Frontal cortex (tissue), 3 donors: ENCODE measurements at regions not wholly inside any gene's neighbourhood (a gene's known extent, or its start where the extent isn't known, plus 50 kb on each side); places are given as distances from the start of the nearest gene placed in this dataset.

Experiments
- DNase-seq, 2 donors: peaks; one replicate each; pipeline ENCODE4 v3.0.0; 2012; ENCODE audit warnings: low spot score in 2 of 2
- FAIRE-seq: peaks from 2 replicates; lab custom pipeline; 2012; peaks lifted over from hg19 to GRCh38; lab: Jason Lieb, UNC
- donor health status: control.
- donor health status: control.
- donor health status: control.

DNA sequence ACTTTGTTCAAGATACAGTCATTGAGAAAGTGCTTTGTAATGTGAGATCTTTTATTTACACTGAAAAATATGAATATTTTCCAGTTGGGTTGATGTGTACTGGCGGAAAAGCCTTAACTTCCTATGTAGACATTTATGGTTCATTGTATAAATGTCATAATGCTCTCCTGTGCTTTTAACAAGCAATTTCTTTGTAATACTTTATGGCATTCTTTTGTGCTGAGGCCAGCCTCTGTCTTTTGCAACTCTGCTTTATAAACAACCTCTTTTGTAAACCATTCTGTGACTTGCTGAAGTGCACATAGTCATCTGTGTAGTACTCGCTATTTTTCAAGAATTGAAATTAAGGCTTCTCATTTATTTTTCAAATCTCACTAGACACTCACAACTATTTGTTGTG is 291.2 kb downstream of the CDH11 start:
- DNase-seq (no peak), FAIRE-seq (no peak)

DNA sequence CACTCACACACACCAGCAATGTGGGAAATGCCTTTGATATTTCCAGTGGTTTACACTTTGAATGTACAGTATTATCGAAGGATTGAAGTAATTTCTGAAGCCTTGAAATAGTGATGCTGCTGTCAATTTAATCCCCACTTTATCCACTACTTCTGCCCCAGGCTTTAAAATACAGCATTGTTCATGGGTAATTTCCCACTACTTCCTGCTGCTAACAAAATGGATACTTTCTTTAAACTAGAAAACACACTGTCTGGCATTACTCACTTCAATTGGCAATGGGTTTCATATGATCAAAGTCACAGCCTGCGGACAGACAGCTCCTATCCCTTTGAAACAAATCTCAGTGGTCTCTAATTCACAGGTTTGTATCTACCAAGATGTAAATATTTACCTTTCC is 292.2 kb downstream of the CDH11 start:
- FAIRE-seq = no peak
- DNase-seq = no peak

DNA sequence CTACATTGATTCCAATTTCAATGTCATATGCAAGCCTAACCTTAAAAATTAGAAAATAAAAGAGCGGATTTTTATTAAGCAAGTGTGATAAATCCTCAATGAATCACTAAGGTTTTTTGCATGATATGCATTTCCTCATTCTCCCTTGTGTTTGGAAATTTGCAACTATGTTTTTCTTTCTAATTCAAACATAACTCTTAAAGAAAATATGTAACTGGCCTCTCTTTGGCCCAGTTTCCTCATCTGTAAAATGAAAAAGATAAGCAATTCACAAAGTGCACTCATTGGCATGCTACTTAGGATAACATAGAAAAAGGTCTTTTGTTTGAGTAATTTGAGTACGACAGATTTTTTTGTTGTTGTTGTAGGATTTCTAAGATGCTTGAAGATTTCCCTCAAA is 295.5 kb downstream of the CDH11 start:
- no peak for FAIRE-seq
- DNase-seq = no peak

DNA sequence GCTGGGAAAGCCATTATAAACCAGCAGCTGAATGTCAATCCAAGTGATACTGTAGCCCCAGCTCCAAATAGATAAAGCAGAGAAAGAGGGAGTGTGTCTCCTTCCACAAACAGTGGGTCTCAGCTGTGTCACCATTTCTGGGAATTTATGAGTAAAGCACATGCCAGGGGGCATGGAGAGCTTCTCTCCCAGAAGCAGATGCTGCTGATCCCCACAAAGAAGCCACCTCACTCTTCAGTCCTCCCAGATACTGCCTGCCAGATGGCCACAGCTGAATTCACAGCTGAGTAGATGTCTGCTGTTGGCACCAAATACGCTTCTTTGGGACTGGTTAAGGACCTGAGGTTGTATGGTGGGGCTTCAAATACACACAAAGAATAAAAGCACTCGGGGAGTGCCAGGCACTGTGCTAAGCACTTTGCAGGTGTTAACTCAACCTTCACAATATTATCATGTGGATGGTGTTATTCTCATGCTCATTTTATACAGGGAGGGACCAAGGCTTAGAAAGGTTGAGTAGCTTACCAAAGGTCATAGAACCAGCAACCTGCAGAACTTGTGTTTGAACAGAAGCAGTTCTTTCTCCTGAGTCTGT is 298.3 kb downstream of the CDH11 start:
- no peak for FAIRE-seq
- no peak for DNase-seq

DNA sequence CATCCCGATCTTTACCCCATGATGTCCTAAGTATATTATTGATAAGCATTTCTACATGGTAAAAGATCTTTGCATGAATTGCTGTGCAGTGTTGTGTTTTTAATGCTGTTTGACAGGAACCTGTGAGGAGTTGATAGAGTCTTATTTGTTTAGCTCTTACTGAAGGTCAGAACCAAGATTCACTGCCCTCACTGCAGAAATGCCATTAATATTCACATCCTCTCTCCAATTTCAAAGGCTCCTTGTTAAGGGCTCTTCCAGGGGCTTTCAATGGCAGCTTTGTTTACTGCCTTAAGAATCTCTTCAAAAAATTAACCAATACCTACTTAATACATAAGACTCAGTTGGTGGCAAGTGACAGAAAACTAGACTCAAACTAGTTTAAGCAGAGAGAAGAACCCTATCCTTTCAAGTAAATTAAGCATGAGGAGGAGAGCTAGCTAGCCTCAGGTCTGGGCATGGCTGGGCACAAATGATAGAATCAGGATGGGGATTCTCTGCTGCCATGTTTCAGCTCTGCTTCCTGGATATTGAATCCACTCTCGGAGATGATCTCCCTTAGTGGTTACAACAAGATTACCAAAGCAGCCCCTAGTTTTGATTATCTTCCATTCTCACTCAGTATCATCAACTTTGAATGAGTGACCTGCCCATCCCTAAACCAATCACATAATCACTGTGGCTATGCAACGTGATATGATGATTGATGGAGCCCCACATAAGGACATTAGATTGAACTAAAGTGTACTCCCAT is 311.8 kb downstream of the CDH11 start:
- DNase-seq = no peak
- FAIRE-seq = no peak

DNA sequence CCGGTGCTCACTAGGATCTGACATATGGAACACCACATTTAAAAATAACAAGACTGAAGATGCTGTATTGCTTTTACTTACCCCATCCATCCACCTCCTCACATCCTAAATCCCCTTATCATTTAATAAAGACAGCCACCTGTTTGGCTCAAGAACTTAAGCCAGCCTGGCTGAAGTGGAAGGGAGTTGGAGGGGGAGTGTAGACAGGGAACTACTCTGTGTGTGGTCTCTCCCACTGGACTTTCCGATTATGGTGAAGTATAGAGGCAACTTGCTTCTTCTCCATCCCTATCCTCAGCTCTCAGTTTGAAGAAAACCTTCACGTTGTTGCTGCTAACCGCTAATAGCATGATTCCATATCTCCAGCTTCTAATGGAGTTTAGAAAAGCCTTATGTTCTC is 313.4 kb downstream of the CDH11 start:
- no peak for DNase-seq
- FAIRE-seq = no peak

DNA sequence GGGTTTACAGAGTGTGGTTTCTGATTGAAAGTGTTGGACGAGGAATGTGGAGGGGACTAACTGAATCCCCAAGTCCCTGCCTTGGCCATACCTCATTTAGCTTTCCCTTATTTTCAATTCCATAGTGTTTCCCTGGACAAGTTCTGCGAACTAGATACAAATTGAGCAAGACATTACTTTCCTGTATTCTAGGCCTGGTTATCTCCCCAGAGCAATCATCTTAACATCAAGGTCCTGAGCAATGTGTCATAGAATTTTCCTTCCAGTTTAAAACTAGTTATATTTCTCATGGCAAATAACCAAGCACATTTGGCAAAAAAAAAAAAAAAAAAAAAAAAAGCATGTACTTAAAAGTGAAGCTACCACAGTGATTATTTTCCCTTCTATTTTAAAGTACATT is 330.1 kb downstream of the CDH11 start:
- DNase-seq (no peak), FAIRE-seq (no peak)

DNA sequence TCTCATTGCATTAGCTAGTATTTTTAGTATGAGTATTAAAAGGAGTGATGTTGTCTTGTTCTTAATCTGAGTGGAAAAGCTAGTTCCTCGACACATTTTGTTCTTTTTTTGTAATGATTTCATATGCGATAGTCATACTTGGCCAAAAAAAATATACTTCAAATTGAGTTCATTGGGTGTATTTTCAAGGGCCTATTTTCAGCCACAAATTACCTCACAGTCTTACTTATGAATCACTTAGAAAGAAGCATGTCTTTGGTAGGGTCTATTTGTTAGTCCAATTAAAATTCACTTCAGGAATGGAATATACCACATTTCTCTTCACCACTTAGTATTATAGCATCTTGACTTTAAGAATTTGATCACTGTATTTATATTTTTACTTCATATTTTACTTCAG is 337.2 kb downstream of the CDH11 start:
- DNase-seq (no peak), FAIRE-seq (no peak)

DNA sequence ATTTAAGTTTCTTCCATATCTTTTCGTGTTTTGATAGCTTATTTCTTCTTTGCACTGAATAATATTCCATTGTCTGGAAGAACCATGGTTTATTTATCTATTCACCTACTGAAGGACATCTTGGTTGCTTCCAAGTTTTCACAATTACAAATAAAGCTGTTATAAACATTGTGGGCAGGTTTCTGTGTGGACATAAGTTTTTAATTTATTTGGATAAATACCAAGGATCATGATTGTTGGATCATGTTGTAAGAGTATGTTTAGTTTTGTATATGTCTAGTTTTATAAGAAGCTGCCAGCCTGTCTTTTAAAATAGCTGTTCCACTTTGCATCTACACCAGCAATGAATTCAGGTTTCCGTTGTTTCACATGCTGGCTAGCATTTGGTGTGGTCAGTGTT is 339.4 kb downstream of the CDH11 start:
- DNase-seq (no peak), FAIRE-seq (no peak)

DNA sequence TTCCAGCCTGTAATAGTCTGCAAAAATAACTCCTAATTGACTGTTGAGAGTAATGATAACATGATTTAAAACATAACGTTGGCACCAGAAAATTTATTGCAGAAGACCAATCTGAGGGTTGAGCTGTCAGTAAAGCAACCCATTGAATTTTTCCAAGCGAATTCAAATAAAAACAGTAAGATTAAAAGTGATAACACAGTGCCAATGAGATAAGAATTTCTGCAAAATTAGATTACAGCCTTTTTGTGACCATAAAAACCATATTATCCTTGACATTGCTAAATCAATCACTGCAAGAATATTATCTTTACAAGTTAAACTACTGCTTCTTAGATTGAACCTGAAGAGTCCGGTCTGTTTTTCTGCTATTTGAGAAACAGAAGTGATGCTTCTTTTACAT is 341.4 kb downstream of the CDH11 start:
- FAIRE-seq = no peak
- no peak for DNase-seq

DNA sequence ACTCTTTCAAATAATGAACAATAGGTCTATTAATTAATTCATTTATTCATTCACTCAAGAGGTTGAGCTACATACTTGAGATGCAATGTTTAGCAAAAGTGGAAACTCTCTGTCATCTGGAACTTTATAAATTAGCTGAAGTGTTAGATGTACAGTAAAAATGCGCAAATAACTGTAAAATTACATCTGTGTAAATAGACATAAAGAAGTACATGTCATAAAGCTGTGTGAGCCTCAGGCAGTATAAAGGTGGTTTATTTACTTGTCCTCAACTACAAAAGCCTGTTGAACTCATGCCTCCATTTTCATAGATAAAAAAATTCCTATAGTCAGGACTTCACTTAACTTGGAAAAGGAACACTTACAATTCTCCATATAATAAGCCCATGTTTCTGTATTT is 343.1 kb downstream of the CDH11 start:
- no peak for FAIRE-seq
- no peak for DNase-seq

DNA sequence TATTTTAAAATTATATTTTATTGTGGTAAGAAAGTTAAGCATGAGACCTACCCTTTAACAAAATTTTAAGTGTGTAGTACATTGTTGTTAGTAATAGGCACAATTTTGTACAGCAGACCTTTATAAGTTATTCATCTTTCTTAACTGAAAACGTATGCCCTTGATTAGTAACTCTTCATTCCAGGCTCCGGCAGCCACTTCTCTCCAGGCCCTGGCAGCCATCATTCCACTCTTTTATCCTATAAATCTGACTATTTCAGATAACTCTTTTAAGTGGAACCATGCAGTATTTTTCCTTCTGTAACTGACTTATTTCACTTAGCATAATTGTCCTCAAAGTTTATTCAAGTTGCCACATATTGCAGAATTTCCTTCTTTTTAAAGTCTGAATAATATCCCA is 348.2 kb downstream of the CDH11 start:
- FAIRE-seq (no peak), DNase-seq (no peak)

DNA sequence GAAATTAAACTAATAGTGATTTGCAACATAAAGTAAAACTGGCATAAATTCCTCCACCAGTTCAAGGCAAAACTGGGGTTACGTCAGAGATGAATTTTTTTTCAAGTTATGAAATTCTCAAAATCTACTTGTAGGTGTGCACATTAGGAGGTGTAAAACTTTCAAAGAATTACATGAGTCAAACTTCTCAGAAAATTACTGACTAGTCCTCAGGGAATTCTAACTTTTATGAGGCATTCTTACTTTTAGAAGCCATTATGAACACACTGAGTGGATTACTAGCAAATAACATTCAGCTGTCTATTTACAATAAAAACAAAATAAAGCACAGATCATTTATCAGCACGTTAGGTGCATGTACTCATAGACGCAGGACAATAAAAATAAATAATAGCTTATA is 348.7 kb downstream of the CDH11 start:
- no peak for DNase-seq
- FAIRE-seq = no peak

DNA sequence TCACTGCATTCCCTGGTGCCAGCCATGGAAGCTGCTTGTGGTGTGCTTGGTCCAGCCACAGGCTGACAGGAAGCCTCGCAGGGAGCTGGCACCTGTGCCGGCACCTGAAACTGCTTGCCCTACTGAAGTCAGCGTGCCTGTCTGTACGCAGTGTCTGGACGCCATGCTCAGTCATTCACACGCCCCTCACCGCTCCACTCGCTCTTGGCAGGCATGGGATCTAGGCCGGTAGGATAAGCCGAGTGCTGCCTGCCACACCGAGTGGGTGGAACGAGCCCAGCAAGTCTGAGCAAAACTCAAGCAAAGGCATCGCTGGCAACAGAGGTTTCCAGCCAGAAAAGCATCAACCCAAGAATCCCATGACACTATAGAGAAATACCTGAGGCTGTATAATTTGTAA is 350.6 kb downstream of the CDH11 start:
- FAIRE-seq (no peak), DNase-seq (no peak)

DNA sequence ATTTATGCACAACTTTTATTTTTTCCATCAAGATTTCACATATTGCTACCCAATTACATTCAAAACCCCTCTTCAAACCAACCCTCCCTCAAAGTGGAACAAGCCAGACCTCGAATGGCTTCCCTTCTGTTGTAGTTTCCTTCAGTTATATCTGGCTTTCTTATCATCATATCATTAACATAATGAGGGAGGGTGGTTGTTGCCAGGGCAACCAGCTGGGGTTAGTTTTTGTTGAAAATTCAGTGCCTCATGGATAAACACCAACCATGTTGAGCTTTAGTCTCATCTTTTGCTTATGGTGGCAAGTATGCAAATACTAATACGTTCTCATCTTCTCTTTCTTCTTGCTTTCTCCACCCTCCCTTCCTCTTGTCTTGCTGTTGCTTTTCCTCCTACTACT is 359.7 kb downstream of the CDH11 start:
- DNase-seq = no peak
- no peak for FAIRE-seq

DNA sequence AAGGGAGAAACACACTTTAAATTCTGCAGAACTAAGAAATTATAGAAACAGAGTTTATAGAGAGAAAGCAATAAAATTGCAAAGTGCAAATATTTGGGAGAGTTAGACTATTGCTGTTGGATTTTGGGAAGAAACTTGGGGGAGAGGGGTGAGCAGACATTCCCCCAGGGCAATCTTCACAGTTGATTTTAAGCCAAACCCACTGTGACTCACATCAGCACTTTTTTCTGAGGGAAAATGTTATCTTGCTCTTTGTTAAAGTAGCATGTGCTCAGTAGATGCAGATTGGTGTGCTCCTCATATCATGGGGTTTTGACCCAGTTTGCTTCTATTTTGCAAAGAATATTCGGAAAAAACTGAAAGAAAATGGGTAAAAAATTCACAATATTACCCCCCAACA is 367.6 kb downstream of the CDH11 start:
- FAIRE-seq (no peak), DNase-seq (no peak)

DNA sequence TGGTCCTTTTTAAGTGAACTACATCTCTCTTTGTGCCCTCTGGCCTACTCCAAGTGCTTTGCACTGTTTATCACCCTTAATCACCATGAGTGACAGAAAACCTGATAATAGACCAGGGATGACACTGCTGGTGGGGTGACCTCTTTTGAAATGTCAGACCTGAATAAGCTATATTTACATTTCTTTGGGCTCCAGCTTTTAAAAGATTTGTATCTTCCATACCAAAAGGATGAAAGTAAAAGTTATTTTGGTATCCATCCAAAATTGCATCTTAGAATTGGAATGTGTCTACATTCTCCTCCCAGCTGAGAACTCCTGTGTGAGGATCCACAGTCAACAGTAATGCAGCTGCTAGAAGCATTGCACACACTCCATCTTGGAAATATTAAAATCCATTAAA is 370.0 kb downstream of the CDH11 start:
- DNase-seq (no peak), FAIRE-seq (no peak)

DNA sequence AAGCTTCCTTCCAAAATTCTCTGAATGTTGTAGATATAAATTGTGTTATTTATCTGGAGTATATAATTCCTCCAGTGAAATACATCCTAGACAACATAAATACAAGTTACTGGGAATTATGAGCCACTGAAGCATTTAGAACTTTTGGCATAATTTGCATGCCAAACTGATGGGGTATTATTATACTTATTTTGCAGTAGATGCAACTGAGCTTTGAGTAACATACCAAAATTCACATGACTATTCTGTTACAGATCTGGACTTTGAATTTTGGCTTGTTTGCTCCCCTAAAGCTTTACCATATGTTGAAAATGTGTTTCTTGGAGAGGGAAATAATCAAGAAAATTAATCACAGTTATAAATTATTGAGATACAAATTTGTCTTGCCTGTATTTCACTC is 372.5 kb downstream of the CDH11 start:
- FAIRE-seq (no peak), DNase-seq (no peak)

DNA sequence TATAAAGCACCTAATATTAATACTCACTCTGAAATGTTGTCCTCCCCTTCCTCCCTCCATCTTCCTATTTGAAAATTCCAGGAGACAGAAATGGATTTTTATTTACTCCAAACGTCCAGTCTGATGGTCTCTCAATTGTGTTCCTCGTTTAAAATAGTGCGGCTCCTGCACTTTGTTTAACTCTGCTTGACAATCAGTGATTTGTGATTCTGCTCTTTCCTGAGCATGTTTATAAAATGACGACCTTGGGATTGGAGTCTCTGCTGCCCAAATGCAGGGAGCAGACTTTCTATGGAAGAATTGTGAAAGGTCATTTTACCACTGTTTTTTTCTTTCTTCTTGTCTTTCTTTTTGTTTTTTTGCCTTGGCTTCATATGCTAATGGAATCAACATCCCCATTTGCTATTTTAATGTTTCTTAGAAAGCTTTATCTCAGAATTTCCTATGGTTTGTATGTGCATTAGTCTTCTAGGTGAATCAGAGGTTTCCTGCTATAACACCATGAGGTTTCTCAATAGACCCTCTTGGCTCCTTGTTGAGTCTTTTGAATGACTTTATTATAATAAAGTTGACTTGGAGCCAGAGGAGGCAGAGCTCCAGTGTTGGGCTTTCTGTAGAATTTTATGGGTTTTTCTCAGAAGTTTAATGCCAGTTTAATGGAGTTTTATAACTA is 376.5 kb downstream of the CDH11 start:
- FAIRE-seq (no peak), DNase-seq (no peak)

DNA sequence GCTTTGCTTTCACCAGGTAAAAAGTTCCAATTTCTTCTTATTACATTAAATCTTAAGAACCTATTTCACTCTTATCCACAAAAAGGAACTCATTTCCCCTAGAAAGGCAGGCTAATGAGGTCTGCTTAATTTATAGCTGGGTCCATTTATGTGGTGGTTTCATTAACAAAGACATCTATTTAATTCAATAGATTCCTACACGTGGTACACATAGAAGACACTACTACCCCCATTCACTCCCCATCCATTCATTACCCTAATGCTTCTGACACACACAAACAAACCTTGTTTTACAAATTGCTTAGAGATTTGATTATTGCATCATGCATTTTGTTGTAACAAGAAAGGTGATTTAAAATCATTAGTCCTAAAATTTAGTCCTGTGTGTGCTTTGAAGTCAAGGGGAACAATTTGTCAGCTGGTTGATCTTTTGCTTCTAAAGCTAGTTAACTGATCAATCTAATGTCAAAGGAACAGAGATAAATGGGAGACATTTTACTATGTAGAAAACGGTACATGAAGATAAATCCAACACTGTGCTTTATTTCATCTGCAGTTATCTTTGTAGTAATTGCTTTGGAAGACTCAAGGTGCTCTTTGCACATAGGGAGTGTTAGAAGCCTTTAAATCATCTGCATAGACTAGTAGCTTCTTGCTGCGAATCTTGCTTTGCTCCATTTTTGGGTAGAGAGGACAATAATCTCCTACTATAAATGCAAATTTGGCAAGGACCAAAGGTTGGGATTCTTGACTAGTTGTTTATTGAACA is 379.2 kb downstream of the CDH11 start:
- FAIRE-seq (no peak), DNase-seq (no peak)

DNA sequence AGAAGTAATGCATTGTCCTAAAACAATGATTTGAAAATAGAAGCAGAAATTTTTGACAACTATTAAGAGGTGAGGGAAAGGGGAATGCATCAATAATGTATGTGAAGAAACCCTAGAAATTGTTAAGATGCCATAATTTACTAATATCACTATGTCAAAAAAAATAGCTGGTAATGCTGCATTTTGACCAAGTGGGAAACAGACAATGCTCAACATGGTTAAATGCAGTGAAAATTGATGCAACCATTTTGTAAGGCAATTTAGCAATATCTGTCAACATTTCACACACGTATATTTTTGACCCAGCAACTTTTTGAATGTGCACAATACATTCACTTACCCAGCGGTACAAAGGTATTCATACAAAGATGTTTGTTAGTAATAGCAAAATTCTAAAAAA is 381.6 kb downstream of the CDH11 start:
- FAIRE-seq (no peak), DNase-seq (no peak)
